Testis (tissue), 2 donors: ENCODE measurements at regions not wholly inside any gene's neighbourhood (a gene's known extent, or its start where the extent isn't known, plus 50 kb on each side); places are given as distances from the start of the nearest gene placed in this dataset.

Experiments used
- DNase-seq: peaks from one replicate; pipeline ENCODE4 v3.0.0-alpha.2; 2019
- H3K27ac ChIP-seq, 2 donors: fragments of 200-600 bp; sonication (generic); one replicate each; pipeline ENCODE4 v1.5.1; 2019
- H3K27me3 ChIP-seq: fragments of 200-600 bp; sonication (generic); one replicate; pipeline ENCODE4 v1.5.1; 2019
- H3K36me3 ChIP-seq: fragments of 200-600 bp; sonication (generic); one replicate; pipeline ENCODE4 v1.5.1; 2017; ENCODE audit warnings: low read depth; ENCODE audit errors: missing control alignments
- H3K4me1 ChIP-seq: fragments of 200-600 bp; sonication (generic); one replicate; pipeline ENCODE4 v1.5.1; 2019
- H3K4me3 ChIP-seq, 2 donors: fragments of 200-600 bp; sonication (generic); one replicate each; pipeline ENCODE4 v1.5.1; 2017 to 2019
- H3K9me3 ChIP-seq: fragments of 200-600 bp; sonication (generic); one replicate; pipeline ENCODE4 v1.5.1; 2017
- POLR2A ChIP-seq: fragments of 450-650 bp; IDR thresholded peaks from one replicate; pipeline ENCODE4 v1.6.1; 2017; ENCODE audit warnings: antibody characterized with exemption, mild to moderate bottlenecking, moderate library complexity
- WGBS, 2 donors: methylation state at CpG; one replicate each; pipeline ENCODE4 v1.1.5; 2018; 5-methylcytosine and 5-hydroxymethylcytosine counted together
- intact Hi-C: fragments of 100-400 bp; cut with DNase I; formaldehyde crosslinking; loops from one replicate; pipeline ENCODE4 v1.15.1; 2023; ENCODE audit warnings: low total_unique reads
- TF ChIP-seq, protein P1 (sequence below), 3 experiments: fragments of 450-650 bp in 2 of 3; fragments of 200-600 bp in 1 of 3; sonication (generic) in 1 of 3; IDR thresholded peaks; one replicate each; pipeline ENCODE4 v1.5.1; 2016 to 2019; ENCODE audit warnings: antibody characterized with exemption in 3 of 3, mild to moderate bottlenecking in 2 of 3, moderate library complexity in 1 of 3

DNA sequence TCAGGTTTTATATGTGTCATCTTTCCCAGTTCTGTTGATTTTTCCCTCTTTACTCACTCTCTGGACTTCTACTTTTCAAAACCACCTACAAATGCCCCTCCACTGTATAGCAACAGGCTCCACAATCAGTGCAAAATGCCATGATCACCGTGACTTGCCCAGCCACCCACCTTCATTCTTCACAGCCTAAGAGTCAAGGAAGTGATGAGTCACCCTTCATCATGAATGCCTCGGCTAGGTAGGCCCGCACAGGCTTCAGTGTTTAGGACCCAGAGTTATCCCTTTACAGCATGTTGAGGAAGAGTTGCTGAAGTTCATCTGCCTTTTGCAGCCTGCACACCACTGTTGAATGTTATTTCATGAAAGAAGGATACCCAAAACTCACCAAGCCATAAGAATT, 158.6 kb downstream of the PMP22 start:
- H3K27ac ChIP-seq: no peak overlapping the region
- no peak overlapping the region for H3K4me3 ChIP-seq
- no peaks in the 10 kb centered on the region for H3K36me3 ChIP-seq
- H3K9me3 ChIP-seq: no peaks in the 10 kb centered on the region
- TF ChIP-seq POLR2A: no peak
- TF ChIP-seq, protein P1, sequence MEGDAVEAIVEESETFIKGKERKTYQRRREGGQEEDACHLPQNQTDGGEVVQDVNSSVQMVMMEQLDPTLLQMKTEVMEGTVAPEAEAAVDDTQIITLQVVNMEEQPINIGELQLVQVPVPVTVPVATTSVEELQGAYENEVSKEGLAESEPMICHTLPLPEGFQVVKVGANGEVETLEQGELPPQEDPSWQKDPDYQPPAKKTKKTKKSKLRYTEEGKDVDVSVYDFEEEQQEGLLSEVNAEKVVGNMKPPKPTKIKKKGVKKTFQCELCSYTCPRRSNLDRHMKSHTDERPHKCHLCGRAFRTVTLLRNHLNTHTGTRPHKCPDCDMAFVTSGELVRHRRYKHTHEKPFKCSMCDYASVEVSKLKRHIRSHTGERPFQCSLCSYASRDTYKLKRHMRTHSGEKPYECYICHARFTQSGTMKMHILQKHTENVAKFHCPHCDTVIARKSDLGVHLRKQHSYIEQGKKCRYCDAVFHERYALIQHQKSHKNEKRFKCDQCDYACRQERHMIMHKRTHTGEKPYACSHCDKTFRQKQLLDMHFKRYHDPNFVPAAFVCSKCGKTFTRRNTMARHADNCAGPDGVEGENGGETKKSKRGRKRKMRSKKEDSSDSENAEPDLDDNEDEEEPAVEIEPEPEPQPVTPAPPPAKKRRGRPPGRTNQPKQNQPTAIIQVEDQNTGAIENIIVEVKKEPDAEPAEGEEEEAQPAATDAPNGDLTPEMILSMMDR (IDR thresholded peaks at IDR 0.05): no peak
- intact Hi-C loops: no loop called here
- H3K4me1 ChIP-seq: no peaks in the 10 kb centered on the region
- H3K27me3 ChIP-seq: no peaks in the 10 kb centered on the region
- DNase-seq: no peak
- WGBS, 2 donors: 62 to 72% methylated on average over 1 to 3 of the region's 3 CpGs

GRCh38 chr17:15103785-15104184, 161.3 kb downstream of the PMP22 start:
- Histone ChIP-seq H3K4me3 (no peak overlapping the region), H3K27me3 (no peaks in the 10 kb centered on the region), H3K27ac (no peak overlapping the region), H3K9me3 (no peaks in the 10 kb centered on the region), H3K36me3 (no peaks in the 10 kb centered on the region), H3K4me1 (no peaks in the 10 kb centered on the region)
- 92 to 97% methylated on average over 4 of the region's 4 CpGs for WGBS, 2 donors
- intact Hi-C loops: no loop called here
- no peak for DNase-seq
- TF ChIP-seq POLR2A: no peak
- TF ChIP-seq, protein P1 (IDR thresholded peaks at IDR 0.05): no peak

DNA sequence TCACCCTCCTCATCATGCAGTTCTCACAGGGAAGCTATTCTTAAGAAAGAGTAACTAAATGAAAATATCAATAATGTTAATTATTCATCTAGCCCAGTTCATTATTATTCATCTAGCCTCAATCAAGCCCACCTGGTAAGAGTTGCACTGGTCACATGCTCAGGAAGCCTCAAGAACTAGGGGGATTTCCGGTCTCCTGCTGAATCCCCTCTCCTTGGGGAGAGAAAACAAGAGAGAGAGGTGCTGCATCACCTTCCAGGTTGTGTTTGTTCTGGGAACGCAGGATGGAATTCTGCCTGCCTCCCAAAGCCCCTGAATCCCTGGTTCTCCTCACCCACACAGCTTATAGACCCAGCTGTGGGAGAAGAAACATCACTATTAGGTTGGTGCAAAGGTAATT, 164.0 kb downstream of the PMP22 start:
- Histone ChIP-seq H3K36me3 (no peaks in the 10 kb centered on the region), H3K9me3 (no peaks in the 10 kb centered on the region), H3K4me1 (no peaks in the 10 kb centered on the region), H3K27ac (no peak overlapping the region), H3K4me3 (no peak overlapping the region), H3K27me3 (no peaks in the 10 kb centered on the region)
- TF ChIP-seq, protein P1 (IDR thresholded peaks at IDR 0.05): no peak
- TF ChIP-seq POLR2A: no peak
- 71% methylated on average over 2 of the region's 2 CpGs for WGBS, 2 donors
- DNase-seq: no peak
- intact Hi-C loops: no loop called here

DNA sequence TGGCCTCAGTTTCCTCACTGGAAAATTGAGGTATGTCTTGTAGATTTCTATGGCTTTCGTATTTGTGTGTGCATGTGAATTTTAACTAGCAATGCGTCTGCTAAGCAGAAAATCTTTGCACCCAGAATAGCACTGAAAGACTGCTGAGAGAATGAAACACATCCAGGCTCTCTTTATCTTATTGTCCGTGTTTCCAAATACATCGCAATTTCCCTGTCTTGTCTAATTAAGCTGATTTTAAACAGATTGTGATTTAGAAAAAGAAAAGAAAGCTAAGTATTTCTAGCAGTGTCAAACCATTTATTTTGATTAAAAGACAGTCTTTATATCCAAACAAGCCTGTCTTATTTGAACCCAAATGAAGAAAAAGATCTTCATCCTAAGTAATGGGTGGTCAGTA, 168.6 kb downstream of the PMP22 start:
- Histone ChIP-seq H3K4me1 (no peaks in the 10 kb centered on the region), H3K27me3 (no peaks in the 10 kb centered on the region), H3K36me3 (no peaks in the 10 kb centered on the region), H3K27ac (no peak overlapping the region), H3K4me3 (no peak overlapping the region), H3K9me3 (no peaks in the 10 kb centered on the region)
- intact Hi-C loops: no loop called here
- TF ChIP-seq, protein P1 (IDR thresholded peaks at IDR 0.05): no peak
- no peak for TF ChIP-seq POLR2A
- DNase-seq: no peak
- WGBS, 2 donors: 83 to 86% methylated on average over 4 of the region's 4 CpGs

GRCh38 chr17:15095935-15096334, 169.2 kb downstream of the PMP22 start:
- WGBS, 2 donors: 76 to 90% methylated on average over 2 of the region's 2 CpGs
- Histone ChIP-seq H3K27me3 (no peaks in the 10 kb centered on the region), H3K27ac (no peak overlapping the region), H3K9me3 (no peaks in the 10 kb centered on the region), H3K36me3 (no peaks in the 10 kb centered on the region), H3K4me3 (no peak overlapping the region), H3K4me1 (no peaks in the 10 kb centered on the region)
- intact Hi-C loops: no loop called here
- TF ChIP-seq POLR2A: no peak
- TF ChIP-seq, protein P1 (IDR thresholded peaks at IDR 0.05): no peak
- no peak for DNase-seq
